ENCODE measurements at regions not wholly inside any gene's neighbourhood (a gene's known extent, or its start where the extent isn't known, plus 50 kb on each side); places are given as distances from the start of the nearest gene placed in this dataset.
A peak's percentile ranks its signal among the peaks of the same experiment; 100 is the strongest.

- no peak for DNase-seq (ENCODE audit: low spot score)
These were observed 291.1 kb upstream of the ADAMTS5 start for GRCh38 chr21:27257908-27258556.

GRCh38 chr21:27257226-27257625 lies 290.3 kb upstream of the ADAMTS5 start:
- DNase-seq (ENCODE audit: low spot score): no peak

- no peak for DNase-seq (ENCODE audit: low spot score)
These were observed 284.9 kb upstream of the ADAMTS5 start for GRCh38 chr21:27251752-27252151.

- DNase-seq (ENCODE audit: low spot score): no peak
These were observed 283.5 kb upstream of the ADAMTS5 start for GRCh38 chr21:27250366-27250765.

GRCh38 chr21:27248814-27249213 lies 281.9 kb upstream of the ADAMTS5 start:
- DNase-seq (ENCODE audit: low spot score): no peak

- DNase-seq (ENCODE audit: low spot score): peak; percentile 26
These were observed 279.9 kb upstream of the ADAMTS5 start for GRCh38 chr21:27246741-27247140.

GRCh38 chr21:27244776-27245175 lies 277.9 kb upstream of the ADAMTS5 start:
- no peak for DNase-seq (ENCODE audit: low spot score)

- DNase-seq (ENCODE audit: low spot score): peak; percentile 11
These were observed 277.5 kb upstream of the ADAMTS5 start for GRCh38 chr21:27244352-27244751.

GRCh38 chr21:27240839-27241238 lies 274.0 kb upstream of the ADAMTS5 start:
- DNase-seq (ENCODE audit: low spot score): no peak

- DNase-seq (ENCODE audit: low spot score): no peak
These were observed 266.7 kb upstream of the ADAMTS5 start for GRCh38 chr21:27233514-27234115.

- no peak for DNase-seq (ENCODE audit: low spot score)
These were observed 259.1 kb upstream of the ADAMTS5 start for GRCh38 chr21:27225940-27226339.

GRCh38 chr21:27225151-27225550 lies 258.3 kb upstream of the ADAMTS5 start:
- DNase-seq (ENCODE audit: low spot score): peak; percentile 11

GRCh38 chr21:27224169-27224568 lies 257.3 kb upstream of the ADAMTS5 start:
- DNase-seq (ENCODE audit: low spot score): no peak

GRCh38 chr21:27221077-27221476 lies 254.2 kb upstream of the ADAMTS5 start:
- no peak for DNase-seq (ENCODE audit: low spot score)

- DNase-seq (ENCODE audit: low spot score): no peak
These were observed 253.5 kb upstream of the ADAMTS5 start for GRCh38 chr21:27220416-27220815.

GRCh38 chr21:27219068-27219467 lies 252.2 kb upstream of the ADAMTS5 start:
- peak; percentile 57 for DNase-seq (ENCODE audit: low spot score)

- no peak for DNase-seq (ENCODE audit: low spot score)
These were observed 246.4 kb upstream of the ADAMTS5 start for GRCh38 chr21:27213303-27213702.

- DNase-seq (ENCODE audit: low spot score): no peak
These were observed 245.6 kb upstream of the ADAMTS5 start for GRCh38 chr21:27212441-27212840.

- DNase-seq (ENCODE audit: low spot score): no peak
These were observed 242.7 kb upstream of the ADAMTS5 start for GRCh38 chr21:27209546-27209945.

GRCh38 chr21:27206368-27206982 lies 239.6 kb upstream of the ADAMTS5 start:
- peak; percentile 55 for DNase-seq (ENCODE audit: low spot score)

GRCh38 chr21:27202301-27202700 lies 235.4 kb upstream of the ADAMTS5 start:
- DNase-seq (ENCODE audit: low spot score): peak; percentile 3

- DNase-seq (ENCODE audit: low spot score): no peak
These were observed 234.3 kb upstream of the ADAMTS5 start for GRCh38 chr21:27201197-27201596.

GRCh38 chr21:27196651-27197050 lies 229.8 kb upstream of the ADAMTS5 start:
- DNase-seq (ENCODE audit: low spot score): no peak
